SU-DHL-6 (cell line): ENCODE measurements at regions not wholly inside any gene's neighbourhood (a gene's known extent, or its start where the extent isn't known, plus 50 kb on each side); places are given as distances from the start of the nearest gene placed in this dataset.

Experiments used
- H2AFZ ChIP-seq: fragments of 200-600 bp; sonication (generic); 2 replicates; pipeline ENCODE4 v1.6.1; 2014; ENCODE audit warnings: low read depth, mild to moderate bottlenecking, moderate library complexity, mixed read lengths, antibody characterized with exemption, low read length; ENCODE audit not compliant: severe bottlenecking
- H3F3A ChIP-seq: fragments of 200-600 bp; shearing (Covaris generic); 2 replicates; pipeline ENCODE4 v1.6.0; 2016; ENCODE audit warnings: antibody characterized with exemption, mild to moderate bottlenecking; ENCODE audit not compliant: insufficient read depth
- H3K27ac ChIP-seq: fragments of 200-600 bp; sonication (generic); 2 replicates; pipeline ENCODE4 v1.5.1; 2016; ENCODE audit warnings: low read depth, mild to moderate bottlenecking, low read length, moderate library complexity, mixed read lengths
- H3K27me3 ChIP-seq: fragments of 200-600 bp; sonication (generic), shearing (Covaris generic); 2 replicates; pipeline ENCODE4 v1.6.0; 2014; ENCODE audit warnings: mild to moderate bottlenecking, low read length
- H3K36me3 ChIP-seq: fragments of 200-600 bp; sonication (generic); 2 replicates; pipeline ENCODE4 v1.6.1; 2014; ENCODE audit warnings: mild to moderate bottlenecking, low read length, mixed read lengths
- H3K4me2 ChIP-seq: fragments of 300-600, 200-600 bp; shearing (Covaris generic), sonication (generic); 2 replicates; pipeline ENCODE4 v1.6.0; 2014; ENCODE audit warnings: low read length, low read depth, mild to moderate bottlenecking; ENCODE audit not compliant: poor library complexity, severe bottlenecking
- H3K4me3 ChIP-seq: fragments of 200-600 bp; sonication (generic); 2 replicates; pipeline ENCODE4 v1.5.1; 2014; ENCODE audit warnings: antibody characterized with exemption, low read length, mild to moderate bottlenecking, mixed read lengths; ENCODE audit not compliant: insufficient read depth, poor library complexity, severe bottlenecking
- H3K79me2 ChIP-seq: fragments of 200-600 bp; sonication (generic); 2 replicates; pipeline ENCODE4 v1.6.1; 2014; ENCODE audit warnings: mild to moderate bottlenecking, low read length, moderate library complexity; ENCODE audit not compliant: insufficient read depth
- H3K9ac ChIP-seq: fragments of 200-600 bp; sonication (generic); 2 replicates; pipeline ENCODE4 v1.7.0; 2014; ENCODE audit warnings: mild to moderate bottlenecking, low read length
- H3K9me2 ChIP-seq: fragments of 200-600 bp; sonication (generic); replicated peaks from 2 replicates; pipeline ENCODE4 v1.6.1; 2014; ENCODE audit warnings: low read length; ENCODE audit not compliant: insufficient read depth
- H3K9me3 ChIP-seq: fragments of 200-600 bp; sonication (generic); 2 replicates; pipeline ENCODE4 v1.6.1; 2014; ENCODE audit warnings: low read length, mixed read lengths; ENCODE audit not compliant: insufficient read depth
- H4K20me1 ChIP-seq: fragments of 200-600 bp; sonication (generic); 2 replicates; pipeline ENCODE4 v1.6.1; 2014; ENCODE audit warnings: low read depth, mild to moderate bottlenecking, antibody characterized with exemption, low read length, moderate library complexity, mixed read lengths
- EZH2phosphoT487 ChIP-seq: fragments of 200-600 bp; sonication (generic), shearing (Covaris generic); conservative IDR thresholded peaks from 2 replicates; pipeline ENCODE4 v1.6.1; 2018; ENCODE audit warnings: mild to moderate bottlenecking, antibody characterized with exemption, low read length, moderate library complexity, mixed read lengths
- TF ChIP-seq, protein P1 (sequence below): fragments of 200-600 bp; sonication (generic); IDR thresholded peaks from one replicate; pipeline ENCODE4 v1.5.1; 2017; ENCODE audit warnings: antibody characterized with exemption, mild to moderate bottlenecking, low read length, moderate library complexity; ENCODE audit not compliant: insufficient read depth, poor library complexity, severe bottlenecking

GRCh38 chr16:26995522-26995921 is 71.2 kb upstream of the C16orf82 start:
- H4K20me1 ChIP-seq, result no peaks in the 10 kb centered on the region
- H3F3A ChIP-seq, result no peaks in the 10 kb centered on the region
- H3K4me3 ChIP-seq, result no peak overlapping the region
- no peaks in the 10 kb centered on the region for H3K79me2 ChIP-seq
- no peaks in the 10 kb centered on the region for H3K27me3 ChIP-seq
- no peaks in the 10 kb centered on the region for H3K36me3 ChIP-seq
- no peaks in the 10 kb centered on the region for H3K9me2 ChIP-seq
- no peak overlapping the region for H3K27ac ChIP-seq
- H2AFZ ChIP-seq, result no peak overlapping the region
- H3K9me3 ChIP-seq, result no peaks in the 10 kb centered on the region
- no peak for TF ChIP-seq EZH2phosphoT487
- TF ChIP-seq, protein P1, sequence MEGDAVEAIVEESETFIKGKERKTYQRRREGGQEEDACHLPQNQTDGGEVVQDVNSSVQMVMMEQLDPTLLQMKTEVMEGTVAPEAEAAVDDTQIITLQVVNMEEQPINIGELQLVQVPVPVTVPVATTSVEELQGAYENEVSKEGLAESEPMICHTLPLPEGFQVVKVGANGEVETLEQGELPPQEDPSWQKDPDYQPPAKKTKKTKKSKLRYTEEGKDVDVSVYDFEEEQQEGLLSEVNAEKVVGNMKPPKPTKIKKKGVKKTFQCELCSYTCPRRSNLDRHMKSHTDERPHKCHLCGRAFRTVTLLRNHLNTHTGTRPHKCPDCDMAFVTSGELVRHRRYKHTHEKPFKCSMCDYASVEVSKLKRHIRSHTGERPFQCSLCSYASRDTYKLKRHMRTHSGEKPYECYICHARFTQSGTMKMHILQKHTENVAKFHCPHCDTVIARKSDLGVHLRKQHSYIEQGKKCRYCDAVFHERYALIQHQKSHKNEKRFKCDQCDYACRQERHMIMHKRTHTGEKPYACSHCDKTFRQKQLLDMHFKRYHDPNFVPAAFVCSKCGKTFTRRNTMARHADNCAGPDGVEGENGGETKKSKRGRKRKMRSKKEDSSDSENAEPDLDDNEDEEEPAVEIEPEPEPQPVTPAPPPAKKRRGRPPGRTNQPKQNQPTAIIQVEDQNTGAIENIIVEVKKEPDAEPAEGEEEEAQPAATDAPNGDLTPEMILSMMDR, result no peak
- no peak overlapping the region for H3K4me2 ChIP-seq
- H3K9ac ChIP-seq, result no peak overlapping the region

GRCh38 chr16:27005386-27005785 is 61.3 kb upstream of the C16orf82 start:
- H4K20me1 ChIP-seq, result no peaks in the 10 kb centered on the region
- H2AFZ ChIP-seq, result no peak overlapping the region
- no peaks in the 10 kb centered on the region for H3K9me2 ChIP-seq
- H3K9me3 ChIP-seq, result no peaks in the 10 kb centered on the region
- no peaks in the 10 kb centered on the region for H3F3A ChIP-seq
- no peaks in the 10 kb centered on the region for H3K27me3 ChIP-seq
- H3K27ac ChIP-seq, result no peak overlapping the region
- no peak overlapping the region for H3K4me3 ChIP-seq
- H3K36me3 ChIP-seq, result no peaks in the 10 kb centered on the region
- no peak overlapping the region for H3K4me2 ChIP-seq
- no peak for TF ChIP-seq EZH2phosphoT487
- no peaks in the 10 kb centered on the region for H3K79me2 ChIP-seq
- no peak overlapping the region for H3K9ac ChIP-seq
